Type B pancreatic cell (in vitro differentiated cells): ENCODE measurements at regions not wholly inside any gene's neighbourhood (a gene's known extent, or its start where the extent isn't known, plus 50 kb on each side); places are given as distances from the start of the nearest gene placed in this dataset.

ENCODE experiments used
- DNase-seq: peaks from one replicate; pipeline ENCODE4 v3.0.0; 2021; ENCODE audit warnings: mixed read lengths; ENCODE audit not compliant: unreplicated experiment; ENCODE audit errors: extremely low spot score
- H3K27ac Mint-ChIP-seq: 2 replicates; pipeline ENCODE4 v1.8.0; 2021; ENCODE audit warnings: mild to moderate bottlenecking, mixed read lengths
- H3K27me3 Mint-ChIP-seq: 2 replicates; pipeline ENCODE4 v1.8.0; 2021; ENCODE audit warnings: mixed read lengths
- H3K36me3 Mint-ChIP-seq: 2 replicates; pipeline ENCODE4 v1.8.0; 2021; ENCODE audit warnings: mixed read lengths
- H3K4me1 Mint-ChIP-seq: one replicate; pipeline ENCODE4 v1.8.0; 2021; ENCODE audit warnings: mixed read lengths; ENCODE audit not compliant: unreplicated experiment
- H3K4me3 Mint-ChIP-seq: 2 replicates; pipeline ENCODE4 v1.8.0; 2021; ENCODE audit warnings: mild to moderate bottlenecking, mixed read lengths
- H3K9me3 Mint-ChIP-seq: 2 replicates; pipeline ENCODE4 v1.8.0; 2021; ENCODE audit warnings: mixed read lengths
- TF ChIP-seq, protein P1 (sequence below): fragments of 200-600 bp; sonication (generic); conservative IDR thresholded peaks from 2 replicates; pipeline ENCODE4 v1.5.0; 2021; ENCODE audit warnings: antibody characterized with exemption, mild to moderate bottlenecking

DNA sequence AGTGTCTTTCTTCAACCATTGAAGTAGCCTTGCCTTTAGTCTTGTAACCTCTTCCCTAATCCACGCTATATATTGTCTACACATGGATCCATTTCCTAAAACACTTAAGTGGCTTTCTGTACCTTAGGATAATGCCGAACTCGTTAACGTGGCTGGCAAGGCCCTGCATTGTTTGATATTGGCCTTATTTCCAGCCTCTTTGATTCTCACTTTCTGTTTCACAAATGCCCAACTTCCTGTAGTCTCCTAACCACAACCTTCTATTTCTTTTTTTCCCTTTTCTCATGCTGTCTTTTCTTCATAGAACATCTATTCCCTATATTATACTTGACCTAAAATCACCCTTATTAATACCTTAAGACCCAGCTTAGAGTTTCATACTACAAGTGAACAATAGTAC is 536.0 kb downstream of the LMO4 start:
- Mint-ChIP-seq H3K4me3 (no peak overlapping the region), H3K27ac (no peak overlapping the region), H3K9me3 (peaks cover 5% of the 10 kb centered on the region), H3K4me1 (peaks cover 5% of the 10 kb centered on the region), H3K36me3 (no peaks in the 10 kb centered on the region), H3K27me3 (no peaks in the 10 kb centered on the region)
- no peak for DNase-seq
- TF ChIP-seq, protein P1, sequence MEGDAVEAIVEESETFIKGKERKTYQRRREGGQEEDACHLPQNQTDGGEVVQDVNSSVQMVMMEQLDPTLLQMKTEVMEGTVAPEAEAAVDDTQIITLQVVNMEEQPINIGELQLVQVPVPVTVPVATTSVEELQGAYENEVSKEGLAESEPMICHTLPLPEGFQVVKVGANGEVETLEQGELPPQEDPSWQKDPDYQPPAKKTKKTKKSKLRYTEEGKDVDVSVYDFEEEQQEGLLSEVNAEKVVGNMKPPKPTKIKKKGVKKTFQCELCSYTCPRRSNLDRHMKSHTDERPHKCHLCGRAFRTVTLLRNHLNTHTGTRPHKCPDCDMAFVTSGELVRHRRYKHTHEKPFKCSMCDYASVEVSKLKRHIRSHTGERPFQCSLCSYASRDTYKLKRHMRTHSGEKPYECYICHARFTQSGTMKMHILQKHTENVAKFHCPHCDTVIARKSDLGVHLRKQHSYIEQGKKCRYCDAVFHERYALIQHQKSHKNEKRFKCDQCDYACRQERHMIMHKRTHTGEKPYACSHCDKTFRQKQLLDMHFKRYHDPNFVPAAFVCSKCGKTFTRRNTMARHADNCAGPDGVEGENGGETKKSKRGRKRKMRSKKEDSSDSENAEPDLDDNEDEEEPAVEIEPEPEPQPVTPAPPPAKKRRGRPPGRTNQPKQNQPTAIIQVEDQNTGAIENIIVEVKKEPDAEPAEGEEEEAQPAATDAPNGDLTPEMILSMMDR: no peak

DNA sequence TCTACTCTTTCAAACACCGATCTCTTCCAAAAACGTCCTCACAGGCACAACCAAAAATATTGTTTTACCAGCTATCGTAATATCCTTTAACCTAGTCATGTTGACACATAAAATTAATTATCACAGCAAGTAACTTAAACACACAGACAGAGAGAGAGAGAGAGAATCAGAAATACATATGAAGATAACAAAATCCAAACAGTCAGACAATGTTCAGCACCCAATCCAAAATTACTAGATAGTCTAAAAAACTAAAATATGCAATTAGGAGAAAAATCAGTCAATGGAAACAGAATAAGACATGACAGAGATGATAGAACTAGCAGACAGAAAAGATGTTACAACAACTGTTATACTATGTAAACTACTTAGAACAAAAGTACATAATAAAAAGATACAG is 537.7 kb downstream of the LMO4 start:
- H3K36me3 Mint-ChIP-seq: no peaks in the 10 kb centered on the region
- no peaks in the 10 kb centered on the region for H3K27me3 Mint-ChIP-seq
- TF ChIP-seq, protein P1: no peak
- peaks cover 5% of the 10 kb centered on the region for H3K9me3 Mint-ChIP-seq
- no peak for DNase-seq
- H3K4me1 Mint-ChIP-seq: peaks cover 9% of the 10 kb centered on the region
- no peak overlapping the region for H3K4me3 Mint-ChIP-seq
- H3K27ac Mint-ChIP-seq: no peak overlapping the region

DNA sequence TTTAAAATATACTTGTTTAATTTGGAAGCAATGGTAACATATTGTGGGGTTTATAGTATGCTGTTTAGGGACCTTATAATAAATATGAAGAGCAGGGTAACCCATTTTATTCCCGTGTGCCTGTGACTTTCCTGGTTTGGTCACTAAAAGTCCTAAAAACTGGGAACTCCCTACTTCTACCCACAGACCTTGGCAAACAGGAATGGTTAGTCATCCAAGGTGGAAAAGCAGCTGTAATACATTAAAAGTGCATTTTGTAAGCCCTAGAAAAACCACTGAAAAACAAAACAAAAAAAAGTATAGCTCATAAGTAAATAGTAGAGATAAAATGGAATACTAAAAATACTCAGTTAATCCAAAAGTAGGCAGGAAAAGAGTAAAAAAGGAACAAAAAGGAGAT is 538.9 kb downstream of the LMO4 start:
- DNase-seq: no peak
- Mint-ChIP-seq H3K4me3 (no peak overlapping the region), H3K4me1 (peaks cover 9% of the 10 kb centered on the region), H3K9me3 (peaks cover 5% of the 10 kb centered on the region), H3K36me3 (no peaks in the 10 kb centered on the region), H3K27me3 (no peaks in the 10 kb centered on the region), H3K27ac (no peak overlapping the region)
- TF ChIP-seq, protein P1: no peak

DNA sequence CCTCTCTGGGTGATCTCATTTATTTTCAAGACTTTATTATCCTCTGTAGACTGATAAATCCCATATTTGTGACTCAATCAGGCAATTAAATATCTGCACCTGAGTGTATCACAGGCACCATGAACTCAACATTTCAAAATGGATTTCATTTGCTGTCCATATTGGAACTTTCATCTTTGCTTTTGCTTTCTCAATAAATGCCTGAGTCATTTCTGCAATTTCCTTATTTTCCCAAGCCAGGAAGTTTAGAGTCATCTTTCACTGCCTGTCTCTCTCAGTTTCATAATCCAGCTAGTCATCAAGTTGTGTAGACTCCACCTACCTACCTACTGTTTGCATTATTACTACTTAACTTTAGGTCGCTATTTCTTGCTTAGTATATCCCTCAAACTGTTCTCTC is 540.9 kb downstream of the LMO4 start:
- Mint-ChIP-seq H3K36me3 (no peaks in the 10 kb centered on the region), H3K4me1 (peaks cover 9% of the 10 kb centered on the region), H3K27me3 (no peaks in the 10 kb centered on the region), H3K9me3 (peaks cover 5% of the 10 kb centered on the region), H3K27ac (no peak overlapping the region), H3K4me3 (no peak overlapping the region)
- no peak for DNase-seq
- TF ChIP-seq, protein P1: no peak

DNA sequence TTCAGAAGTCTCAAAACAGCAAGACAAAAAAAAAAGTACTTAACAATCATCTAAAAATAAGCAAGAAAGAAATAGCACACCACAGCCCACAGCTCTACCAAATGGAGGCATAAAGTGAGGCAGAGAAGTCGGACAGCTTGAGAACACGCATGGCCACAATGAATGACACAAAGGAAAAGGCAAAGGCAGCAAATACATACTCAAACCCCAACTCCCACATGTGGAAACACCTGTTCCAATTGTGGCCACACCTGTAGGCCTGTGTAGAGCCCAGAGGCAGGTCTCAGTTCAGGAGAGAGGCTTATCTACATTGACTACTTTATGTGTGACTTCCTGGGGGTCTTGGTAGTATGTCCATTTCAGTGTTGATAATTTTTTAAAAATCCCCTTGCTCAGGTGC is 543.5 kb downstream of the LMO4 start:
- no peaks in the 10 kb centered on the region for H3K36me3 Mint-ChIP-seq
- TF ChIP-seq, protein P1: no peak
- H3K4me1 Mint-ChIP-seq: peaks cover 16% of the 10 kb centered on the region
- no peaks in the 10 kb centered on the region for H3K9me3 Mint-ChIP-seq
- H3K27me3 Mint-ChIP-seq: no peaks in the 10 kb centered on the region
- no peak overlapping the region for H3K4me3 Mint-ChIP-seq
- no peak overlapping the region for H3K27ac Mint-ChIP-seq
- no peak for DNase-seq

DNA sequence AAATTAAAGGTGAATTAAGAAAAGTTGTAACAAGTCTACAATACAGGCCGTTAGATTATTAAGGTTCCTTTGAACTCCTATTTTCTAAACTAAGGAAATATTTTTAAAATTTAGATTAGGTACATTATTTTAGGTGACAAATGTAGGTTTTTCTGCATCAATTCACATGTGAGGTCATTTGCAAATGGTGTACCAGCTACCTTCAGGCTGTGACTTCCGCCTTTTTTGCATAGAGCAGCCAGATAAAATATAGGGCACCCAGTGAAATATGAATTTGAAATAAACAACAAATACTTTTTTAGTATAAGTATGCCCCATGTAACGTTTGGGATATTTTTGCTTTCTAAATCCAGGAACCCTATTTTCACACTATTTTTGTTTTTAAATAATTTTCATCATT is 544.0 kb downstream of the LMO4 start:
- H3K27ac Mint-ChIP-seq: no peak overlapping the region
- peaks cover 16% of the 10 kb centered on the region for H3K4me1 Mint-ChIP-seq
- no peaks in the 10 kb centered on the region for H3K9me3 Mint-ChIP-seq
- no peaks in the 10 kb centered on the region for H3K27me3 Mint-ChIP-seq
- TF ChIP-seq, protein P1: no peak
- DNase-seq: no peak
- no peak overlapping the region for H3K4me3 Mint-ChIP-seq
- H3K36me3 Mint-ChIP-seq: no peaks in the 10 kb centered on the region
